ENCODE measurements at regions not wholly inside any gene's neighbourhood (a gene's known extent, or its start where the extent isn't known, plus 50 kb on each side); places are given as distances from the start of the nearest gene placed in this dataset.

DNA sequence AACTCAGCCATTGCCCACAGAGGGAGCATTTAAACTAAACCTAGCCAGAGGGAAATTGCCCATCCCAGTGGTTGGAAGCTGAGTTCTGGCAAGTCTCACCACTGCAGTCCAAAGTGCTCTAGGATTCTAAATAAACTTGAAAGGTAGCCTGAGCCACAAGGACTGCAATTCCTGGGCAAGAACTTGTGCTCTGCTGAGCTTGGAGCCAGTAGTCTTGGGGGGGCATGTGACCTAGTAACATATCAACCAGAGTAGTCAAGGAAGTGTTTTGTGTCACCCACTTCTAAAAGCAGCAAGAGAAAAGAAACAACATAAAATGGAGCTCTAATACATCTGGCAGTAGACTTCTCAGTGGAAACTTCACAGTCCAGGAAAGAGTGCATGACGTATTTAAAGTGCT lies 167.0 kb downstream of the PTH2R start:
- no peak overlapping the region for H3K4me3 ChIP-seq (ENCODE audit: low read depth, low read length)
- TF ChIP-seq, protein P1, sequence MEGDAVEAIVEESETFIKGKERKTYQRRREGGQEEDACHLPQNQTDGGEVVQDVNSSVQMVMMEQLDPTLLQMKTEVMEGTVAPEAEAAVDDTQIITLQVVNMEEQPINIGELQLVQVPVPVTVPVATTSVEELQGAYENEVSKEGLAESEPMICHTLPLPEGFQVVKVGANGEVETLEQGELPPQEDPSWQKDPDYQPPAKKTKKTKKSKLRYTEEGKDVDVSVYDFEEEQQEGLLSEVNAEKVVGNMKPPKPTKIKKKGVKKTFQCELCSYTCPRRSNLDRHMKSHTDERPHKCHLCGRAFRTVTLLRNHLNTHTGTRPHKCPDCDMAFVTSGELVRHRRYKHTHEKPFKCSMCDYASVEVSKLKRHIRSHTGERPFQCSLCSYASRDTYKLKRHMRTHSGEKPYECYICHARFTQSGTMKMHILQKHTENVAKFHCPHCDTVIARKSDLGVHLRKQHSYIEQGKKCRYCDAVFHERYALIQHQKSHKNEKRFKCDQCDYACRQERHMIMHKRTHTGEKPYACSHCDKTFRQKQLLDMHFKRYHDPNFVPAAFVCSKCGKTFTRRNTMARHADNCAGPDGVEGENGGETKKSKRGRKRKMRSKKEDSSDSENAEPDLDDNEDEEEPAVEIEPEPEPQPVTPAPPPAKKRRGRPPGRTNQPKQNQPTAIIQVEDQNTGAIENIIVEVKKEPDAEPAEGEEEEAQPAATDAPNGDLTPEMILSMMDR (IDR thresholded peaks at IDR 0.05; ENCODE audit: borderline replicate concordance, insufficient read depth, low read depth, low read length), result no peak

DNA sequence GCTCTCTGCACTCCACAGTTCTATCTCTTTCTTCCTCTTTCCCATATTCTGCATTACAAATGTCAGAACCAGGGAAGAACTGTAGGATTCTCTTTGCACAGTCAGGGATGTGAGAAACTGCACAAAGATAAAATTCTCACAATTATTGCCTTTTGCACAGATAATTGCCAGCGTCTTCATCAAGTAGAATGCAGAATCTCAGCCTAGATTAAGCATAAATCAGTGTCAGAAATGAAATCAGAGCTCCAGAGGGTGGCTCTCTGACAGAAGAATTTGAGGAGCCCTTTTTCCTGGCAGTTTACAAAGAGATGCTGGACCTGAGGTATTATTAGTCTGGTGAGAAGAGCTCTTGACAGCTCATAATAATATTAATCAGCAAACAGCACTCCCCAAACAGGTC lies 173.1 kb downstream of the PTH2R start:
- TF ChIP-seq, protein P1 (IDR thresholded peaks at IDR 0.05; ENCODE audit: borderline replicate concordance, insufficient read depth, low read depth, low read length), result no peak
- H3K4me3 ChIP-seq (ENCODE audit: low read depth, low read length), result no peak overlapping the region

DNA sequence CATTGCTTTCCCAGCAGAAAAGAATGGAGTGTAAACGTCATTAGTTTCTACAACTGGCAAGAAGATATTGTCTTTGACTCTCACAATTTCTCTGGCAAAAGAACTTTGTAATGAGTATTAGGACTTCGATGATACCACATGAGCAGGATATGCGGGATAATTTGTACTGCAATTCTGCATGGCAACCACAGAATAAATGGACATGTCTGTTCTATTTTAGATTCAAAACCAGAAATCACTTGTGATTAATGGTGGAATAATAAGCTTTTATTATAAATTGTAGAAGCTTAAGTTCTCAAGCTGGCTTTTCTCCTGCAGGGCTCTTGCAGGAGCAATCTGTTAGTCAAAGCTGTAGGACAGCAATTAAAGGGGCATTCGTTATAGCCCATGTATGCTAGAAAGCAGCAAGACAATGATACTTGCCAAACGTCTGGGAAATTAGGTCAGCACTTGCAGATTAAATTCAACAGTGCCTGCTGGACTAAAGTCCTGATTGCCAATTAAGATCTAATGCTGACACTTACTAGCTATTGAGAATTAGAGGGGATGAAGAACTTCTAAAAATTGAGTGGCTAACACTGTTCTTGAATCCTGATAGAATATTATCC lies 177.9 kb downstream of the PTH2R start:
- H3K4me3 ChIP-seq (ENCODE audit: low read depth, low read length), result no peak overlapping the region
- TF ChIP-seq, protein P1 (IDR thresholded peaks at IDR 0.05; ENCODE audit: borderline replicate concordance, insufficient read depth, low read depth, low read length), result no peak

DNA sequence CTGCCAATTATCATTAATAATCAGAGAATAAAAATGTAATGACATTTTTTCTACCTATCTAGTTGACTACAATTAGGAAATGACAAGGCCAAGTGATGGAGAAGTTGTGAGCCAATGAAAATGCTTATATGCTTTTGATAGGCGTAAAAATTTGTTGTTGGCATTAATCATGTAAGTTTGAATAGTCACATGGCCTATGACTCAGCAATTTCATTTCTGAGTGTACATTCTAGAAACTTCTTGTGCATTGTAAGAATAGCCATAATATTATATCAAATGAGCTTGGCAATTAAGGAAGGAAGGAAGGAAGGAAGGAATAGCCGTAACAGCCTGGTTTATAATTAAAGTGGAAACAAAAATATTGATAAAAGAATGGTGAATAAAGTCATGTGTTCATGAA lies 179.9 kb downstream of the PTH2R start:
- no peak overlapping the region for H3K4me3 ChIP-seq (ENCODE audit: low read depth, low read length)
- TF ChIP-seq, protein P1 (IDR thresholded peaks at IDR 0.05; ENCODE audit: borderline replicate concordance, insufficient read depth, low read depth, low read length), result no peak

DNA sequence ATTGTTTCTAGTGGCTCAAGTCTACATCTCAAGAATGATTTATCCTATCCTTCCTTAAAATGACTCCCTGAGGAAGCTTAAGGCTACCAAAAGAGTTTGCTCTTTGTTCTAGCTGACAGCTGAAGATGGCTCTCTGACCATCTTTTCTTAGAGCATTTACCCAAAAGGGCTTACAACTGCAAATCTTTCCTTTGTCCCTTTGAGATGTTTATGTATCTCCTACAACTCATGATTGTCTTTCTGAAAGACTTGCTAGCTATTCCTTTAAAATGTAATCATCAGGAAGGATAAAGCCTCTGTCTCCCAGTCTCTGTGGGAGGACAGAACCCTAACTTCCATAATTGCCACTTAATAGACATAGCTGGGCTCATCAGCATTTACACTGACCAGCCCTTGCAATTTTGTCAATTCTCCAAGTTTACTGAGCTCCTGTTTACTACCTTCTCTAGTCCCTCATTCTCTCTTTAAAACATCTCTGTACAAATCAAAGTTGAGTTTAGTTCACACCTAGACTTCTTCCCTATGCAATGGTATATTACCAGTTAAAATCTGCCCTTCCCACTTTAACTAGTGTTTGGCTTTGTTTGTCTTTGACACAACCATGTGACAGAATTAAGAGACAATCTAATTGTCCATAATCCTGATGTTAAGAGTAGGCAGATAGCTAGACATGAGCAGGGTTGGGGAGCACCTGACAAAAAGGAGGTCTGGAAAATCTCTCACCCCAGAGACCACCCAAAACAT lies 188.2 kb downstream of the PTH2R start:
- H3K4me3 ChIP-seq (ENCODE audit: low read depth, low read length), result no peak overlapping the region
- TF ChIP-seq, protein P1 (IDR thresholded peaks at IDR 0.05; ENCODE audit: borderline replicate concordance, insufficient read depth, low read depth, low read length), result no peak

DNA sequence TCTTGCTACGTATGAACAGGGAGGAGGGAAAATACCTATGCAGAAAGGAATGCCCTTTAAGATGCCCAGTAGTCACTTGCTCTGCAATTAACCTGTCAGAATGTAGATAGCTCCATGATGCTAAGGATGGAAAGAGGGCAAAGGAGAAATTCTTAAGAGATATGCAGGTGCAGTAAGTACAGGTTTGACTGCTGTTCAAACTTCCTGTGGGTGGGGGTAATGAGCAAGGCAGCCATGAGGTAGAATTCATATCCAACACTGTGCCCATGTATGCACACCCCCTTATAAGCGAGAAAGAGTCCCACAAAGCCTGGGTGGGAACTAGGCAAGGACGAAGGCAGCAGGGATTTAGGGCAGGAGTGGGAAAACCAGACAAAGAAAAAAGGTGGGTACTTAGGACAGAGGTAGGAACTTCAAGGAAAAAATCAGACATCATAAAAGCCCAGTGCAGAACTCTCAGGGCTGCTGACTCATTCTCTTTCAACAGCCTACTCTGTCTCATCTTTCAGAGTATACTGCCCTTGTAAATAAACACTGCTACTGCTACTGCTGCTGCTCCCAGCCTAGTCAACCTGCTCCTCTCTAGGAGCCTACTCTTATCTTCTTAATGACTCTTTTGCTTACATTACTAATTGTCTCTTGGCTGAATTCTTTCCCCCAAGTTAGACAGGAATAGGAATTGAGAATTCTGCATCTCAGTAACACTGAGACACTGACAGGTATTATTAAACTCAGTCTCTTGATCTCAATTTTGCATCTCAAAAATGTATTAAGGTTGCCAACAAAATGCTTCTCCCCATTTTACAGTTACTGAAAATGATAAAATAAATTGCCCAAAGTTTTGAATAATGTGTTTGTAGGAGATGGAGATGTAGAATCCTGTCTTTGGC lies 189.0 kb downstream of the PTH2R start:
- TF ChIP-seq, protein P1 (IDR thresholded peaks at IDR 0.05; ENCODE audit: borderline replicate concordance, insufficient read depth, low read depth, low read length), result no peak
- no peak overlapping the region for H3K4me3 ChIP-seq (ENCODE audit: low read depth, low read length)

Data from GM12875 (cell line).